Breast epithelium (tissue), 4 donors: ENCODE measurements at regions not wholly inside any gene's neighbourhood (a gene's known extent, or its start where the extent isn't known, plus 50 kb on each side); places are given as distances from the start of the nearest gene placed in this dataset.

Source experiments
- DNase-seq, 2 donors: peaks; one replicate each; pipeline ENCODE4 v3.0.0-alpha.2; 2019; ENCODE audit warnings: low spot score in 2 of 2
- H3K27ac ChIP-seq, 2 donors: fragments of 200-600 bp; sonication (generic) in 1 of 2; one replicate each; pipeline ENCODE4 v1.5.1; 2016 to 2019; ENCODE audit warnings: mild to moderate bottlenecking in 1 of 2
- H3K27me3 ChIP-seq, 2 donors: fragments of 200-600 bp; sonication (generic) in 1 of 2; one replicate each; pipeline versions ENCODE4 v1.5.1 to v1.6.0; 2017 to 2019; ENCODE audit warnings: control low read depth in 1 of 2, mild to moderate bottlenecking in 1 of 2
- H3K36me3 ChIP-seq: fragments of 200-600 bp; one replicate; pipeline ENCODE4 v1.5.1; 2019
- H3K4me1 ChIP-seq, 2 donors: fragments of 200-600 bp; sonication (generic); one replicate each; pipeline ENCODE4 v1.5.1; 2016 to 2019; ENCODE audit warnings: control low read depth in 1 of 2
- H3K4me3 ChIP-seq, 3 donors: fragments of 200-600 bp; sonication (generic); 1 replicate in 2 of 3; 2 replicates in 1 of 3; pipeline ENCODE4 v1.5.1; 2016 to 2019; ENCODE audit warnings: mild to moderate bottlenecking in 3 of 3, moderate library complexity in 2 of 3
- H3K9me3 ChIP-seq, 2 donors: fragments of 200-600 bp; sonication (generic) in 1 of 2; one replicate each; pipeline ENCODE4 v1.5.1; 2016 to 2019; ENCODE audit warnings: control low read depth in 1 of 2
- POLR2A ChIP-seq: fragments of 450-650 bp; IDR thresholded peaks from one replicate; pipeline ENCODE4 v1.6.1; 2016; ENCODE audit warnings: antibody characterized with exemption, mild to moderate bottlenecking, moderate library complexity
- POLR2AphosphoS5 ChIP-seq, 3 donors: sonication (generic); formaldehyde crosslinking; IDR thresholded peaks; one replicate each; pipeline ENCODE4 v1.6.1; 2017; ENCODE audit warnings: antibody characterized with exemption in 3 of 3
- intact Hi-C: fragments of 100-400 bp; cut with DNase I; formaldehyde crosslinking; loops from one replicate; pipeline ENCODE4 v1.15.1; 2023; ENCODE audit warnings: low total_unique reads
- TF ChIP-seq, protein P1 (sequence below), 3 donors: fragments of 450-650 bp; IDR thresholded peaks; one replicate each; pipeline ENCODE4 v1.5.1; 2016 to 2017; ENCODE audit warnings: antibody characterized with exemption in 3 of 3, mild to moderate bottlenecking in 3 of 3, moderate library complexity in 3 of 3

GRCh38 chr6:53417141-53417540 lies 68.4 kb upstream of the ELOVL5 start:
- H3K4me1 ChIP-seq: no peaks in the 10 kb centered on the region
- no peaks in the 10 kb centered on the region for H3K36me3 ChIP-seq
- no peak overlapping the region for H3K4me3 ChIP-seq
- intact Hi-C loops: no loop called here
- TF ChIP-seq POLR2AphosphoS5 (IDR thresholded peaks at IDR 0.05) (no peak), POLR2A (no peak)
- TF ChIP-seq, protein P1, sequence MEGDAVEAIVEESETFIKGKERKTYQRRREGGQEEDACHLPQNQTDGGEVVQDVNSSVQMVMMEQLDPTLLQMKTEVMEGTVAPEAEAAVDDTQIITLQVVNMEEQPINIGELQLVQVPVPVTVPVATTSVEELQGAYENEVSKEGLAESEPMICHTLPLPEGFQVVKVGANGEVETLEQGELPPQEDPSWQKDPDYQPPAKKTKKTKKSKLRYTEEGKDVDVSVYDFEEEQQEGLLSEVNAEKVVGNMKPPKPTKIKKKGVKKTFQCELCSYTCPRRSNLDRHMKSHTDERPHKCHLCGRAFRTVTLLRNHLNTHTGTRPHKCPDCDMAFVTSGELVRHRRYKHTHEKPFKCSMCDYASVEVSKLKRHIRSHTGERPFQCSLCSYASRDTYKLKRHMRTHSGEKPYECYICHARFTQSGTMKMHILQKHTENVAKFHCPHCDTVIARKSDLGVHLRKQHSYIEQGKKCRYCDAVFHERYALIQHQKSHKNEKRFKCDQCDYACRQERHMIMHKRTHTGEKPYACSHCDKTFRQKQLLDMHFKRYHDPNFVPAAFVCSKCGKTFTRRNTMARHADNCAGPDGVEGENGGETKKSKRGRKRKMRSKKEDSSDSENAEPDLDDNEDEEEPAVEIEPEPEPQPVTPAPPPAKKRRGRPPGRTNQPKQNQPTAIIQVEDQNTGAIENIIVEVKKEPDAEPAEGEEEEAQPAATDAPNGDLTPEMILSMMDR (IDR thresholded peaks at IDR 0.05): no peak
- no peak for DNase-seq
- H3K9me3 ChIP-seq: no peaks in the 10 kb centered on the region
- no peaks in the 10 kb centered on the region for H3K27me3 ChIP-seq
- H3K27ac ChIP-seq: no peak overlapping the region

GRCh38 chr6:53413326-53413725 lies 64.6 kb upstream of the ELOVL5 start:
- Histone ChIP-seq H3K9me3 (no peaks in the 10 kb centered on the region), H3K4me3 (no peak overlapping the region), H3K4me1 (no peaks in the 10 kb centered on the region), H3K27me3 (no peaks in the 10 kb centered on the region), H3K36me3 (no peaks in the 10 kb centered on the region), H3K27ac (no peak overlapping the region)
- intact Hi-C loops: loop anchor here (5.0 kb wide), 1 partner anchor 796 kb away; no protein-coding TSS in a partner anchor
- no peak for DNase-seq
- no peak for TF ChIP-seq POLR2AphosphoS5 (IDR thresholded peaks at IDR 0.05)
- TF ChIP-seq POLR2A: no peak
- TF ChIP-seq, protein P1 (IDR thresholded peaks at IDR 0.05): no peak

DNA sequence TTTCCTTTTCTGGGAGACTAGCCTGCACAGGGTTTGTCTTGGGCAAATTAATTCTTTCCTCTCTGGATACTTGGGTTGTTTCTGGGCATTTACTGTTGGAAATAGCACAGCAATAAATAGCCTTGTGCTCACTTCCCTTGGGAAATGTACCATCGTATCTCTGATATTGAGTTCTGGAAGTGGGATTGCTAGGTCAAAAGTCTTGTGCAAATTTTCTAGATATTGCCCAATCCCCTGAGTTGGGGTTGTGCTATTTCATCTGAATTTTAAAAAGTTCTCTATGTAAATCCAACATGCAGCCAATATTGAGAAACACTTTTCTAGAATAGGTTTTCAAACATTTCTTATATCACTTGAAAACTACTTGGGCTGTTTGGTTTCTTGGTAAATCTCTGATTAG lies 64.0 kb upstream of the ELOVL5 start:
- TF ChIP-seq POLR2A (no peak), POLR2AphosphoS5 (IDR thresholded peaks at IDR 0.05) (no peak)
- TF ChIP-seq, protein P1 (IDR thresholded peaks at IDR 0.05): no peak
- no peak for DNase-seq
- Histone ChIP-seq H3K36me3 (no peaks in the 10 kb centered on the region), H3K9me3 (no peaks in the 10 kb centered on the region), H3K4me3 (no peak overlapping the region), H3K27me3 (no peaks in the 10 kb centered on the region), H3K27ac (no peak overlapping the region), H3K4me1 (no peaks in the 10 kb centered on the region)
- intact Hi-C loops: loop anchor here (5.0 kb wide), 1 partner anchor 795 kb away; no protein-coding TSS in a partner anchor

DNA sequence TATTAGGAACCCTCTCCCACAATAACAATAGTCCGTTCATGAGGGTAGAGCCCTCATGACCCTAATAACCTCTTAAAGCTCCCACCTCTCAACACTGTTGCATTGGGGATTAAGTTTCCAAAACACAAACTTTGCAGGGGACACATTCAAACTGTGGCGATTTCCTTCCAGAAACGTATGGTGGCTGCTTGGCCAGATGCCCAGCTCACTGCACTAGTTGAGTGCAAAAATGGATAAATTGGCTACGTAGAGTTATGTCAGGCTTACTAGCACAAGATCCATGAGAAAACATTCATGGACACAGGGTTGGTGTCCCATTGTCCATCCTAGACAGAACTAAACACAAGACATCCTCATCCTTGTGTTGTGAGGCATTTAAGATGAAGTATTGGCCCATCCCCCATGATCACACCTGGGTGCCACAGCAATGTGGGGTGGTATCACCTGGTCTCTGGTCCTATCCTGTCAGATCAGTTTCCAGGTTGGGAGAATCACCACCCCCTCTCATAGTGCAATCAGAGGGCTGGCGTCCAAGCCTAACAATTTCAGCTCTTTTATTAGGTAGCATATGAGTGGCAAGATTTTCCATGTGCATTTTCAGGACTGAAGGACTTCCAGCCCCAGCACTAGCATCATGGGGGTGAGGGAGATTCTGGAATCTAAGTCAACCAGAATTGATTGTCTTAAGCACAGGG lies 63.4 kb upstream of the ELOVL5 start:
- no peak overlapping the region for H3K4me3 ChIP-seq
- no peaks in the 10 kb centered on the region for H3K27me3 ChIP-seq
- H3K9me3 ChIP-seq: no peaks in the 10 kb centered on the region
- TF ChIP-seq POLR2AphosphoS5 (IDR thresholded peaks at IDR 0.05) (no peak), POLR2A (no peak)
- TF ChIP-seq, protein P1 (IDR thresholded peaks at IDR 0.05): no peak
- no peaks in the 10 kb centered on the region for H3K4me1 ChIP-seq
- intact Hi-C loops: loop anchor here (5.0 kb wide), 1 partner anchor 795 kb away; no protein-coding TSS in a partner anchor
- DNase-seq: no peak
- H3K27ac ChIP-seq: no peak overlapping the region
- no peaks in the 10 kb centered on the region for H3K36me3 ChIP-seq

- TF ChIP-seq POLR2AphosphoS5 (IDR thresholded peaks at IDR 0.05) (no peak), POLR2A (no peak)
- TF ChIP-seq, protein P1 (IDR thresholded peaks at IDR 0.05): no peak
- intact Hi-C loops: loop anchor here (5.0 kb wide), 1 partner anchor 794 kb away; no protein-coding TSS in a partner anchor
- Histone ChIP-seq H3K27ac (no peak overlapping the region), H3K4me1 (no peaks in the 10 kb centered on the region), H3K27me3 (no peaks in the 10 kb centered on the region), H3K36me3 (no peaks in the 10 kb centered on the region), H3K9me3 (no peaks in the 10 kb centered on the region), H3K4me3 (no peak overlapping the region)
- DNase-seq: no peak
These were observed 62.7 kb upstream of the ELOVL5 start for GRCh38 chr6:53411451-53411850.
